Activated T-helper 2 cell treated with anti-CD3 and anti-CD28 coated beads, Interferon-gamma antibody, Interleukin-2, Interleukin-4, amounts not matched to agents 10 μg/mL and 5 μg/mL and 100 μg/mL, durations not matched to agents 14 hours and 24 hours and 36 hours (primary cell): ENCODE measurements at regions not wholly inside any gene's neighbourhood (a gene's known extent, or its start where the extent isn't known, plus 50 kb on each side); places are given as distances from the start of the nearest gene placed in this dataset.

Experiments used
- DNase-seq: peaks from one replicate; pipeline ENCODE4 v3.0.0; 2021; ENCODE audit warnings: low spot score
- H3K27ac Mint-ChIP-seq: one replicate; pipeline ENCODE4 v1.8.0; 2021; ENCODE audit warnings: mixed read lengths
- H3K27me3 Mint-ChIP-seq: one replicate; pipeline ENCODE4 v1.8.0; 2021; ENCODE audit warnings: low read depth, mixed read lengths
- H3K36me3 Mint-ChIP-seq: one replicate; pipeline ENCODE4 v1.8.0; 2021; ENCODE audit warnings: low read depth, mixed read lengths
- H3K4me1 Mint-ChIP-seq: one replicate; pipeline ENCODE4 v1.8.0; 2021; ENCODE audit warnings: low read depth, mixed read lengths
- H3K4me3 Mint-ChIP-seq: one replicate; pipeline ENCODE4 v1.8.0; 2021; ENCODE audit warnings: low read depth, mild to moderate bottlenecking, moderate library complexity, mixed read lengths
- H3K9me3 Mint-ChIP-seq: one replicate; pipeline ENCODE4 v1.8.0; 2021; ENCODE audit warnings: mixed read lengths
- intact Hi-C: fragments of 100-400 bp; cut with micrococcal nuclease; formaldehyde crosslinking; loops from one replicate; pipeline ENCODE4 v1.15.1; 2023

- H3K27me3 Mint-ChIP-seq, result no peaks in the 10 kb centered on the region
- H3K36me3 Mint-ChIP-seq, result peaks cover 11% of the 10 kb centered on the region
- H3K4me1 Mint-ChIP-seq, result peaks cover 38% of the 10 kb centered on the region
- intact Hi-C loops, result loop anchor here (2.0 kb wide), 2 partner anchors 30 to 44 kb away; a partner anchor contains a TSS
- H3K27ac Mint-ChIP-seq, result peak overlapping the region; percentile 96
- H3K9me3 Mint-ChIP-seq, result peaks cover 6% of the 10 kb centered on the region
- DNase-seq, result peak; percentile 51
- peak overlapping the region; percentile 81 for H3K4me3 Mint-ChIP-seq
These were observed 123.7 kb upstream of the BTN3A2 start for GRCh38 chr6:26241033-26241895.

GRCh38 chr6:26243132-26243531, 121.9 kb upstream of the BTN3A2 start:
- intact Hi-C loops, result no loop called here
- Mint-ChIP-seq H3K27me3 (no peaks in the 10 kb centered on the region), H3K4me1 (peaks cover 41% of the 10 kb centered on the region), H3K4me3 (no peak overlapping the region), H3K9me3 (peaks cover 6% of the 10 kb centered on the region), H3K27ac (no peak overlapping the region), H3K36me3 (peaks cover 11% of the 10 kb centered on the region)
- DNase-seq, result no peak

GRCh38 chr6:26243752-26244151, 121.2 kb upstream of the BTN3A2 start:
- no peaks in the 10 kb centered on the region for H3K27me3 Mint-ChIP-seq
- no peak for DNase-seq
- intact Hi-C loops, result no loop called here
- H3K4me3 Mint-ChIP-seq, result no peak overlapping the region
- peaks cover 42% of the 10 kb centered on the region for H3K4me1 Mint-ChIP-seq
- H3K9me3 Mint-ChIP-seq, result peaks cover 6% of the 10 kb centered on the region
- H3K27ac Mint-ChIP-seq, result no peak overlapping the region
- peaks cover 11% of the 10 kb centered on the region for H3K36me3 Mint-ChIP-seq

GRCh38 chr6:26246058-26246457, 118.9 kb upstream of the BTN3A2 start:
- Mint-ChIP-seq H3K27me3 (no peaks in the 10 kb centered on the region), H3K27ac (no peak overlapping the region), H3K4me1 (peaks cover 37% of the 10 kb centered on the region), H3K36me3 (peaks cover 5% of the 10 kb centered on the region), H3K9me3 (no peaks in the 10 kb centered on the region), H3K4me3 (no peak overlapping the region)
- intact Hi-C loops, result no loop called here
- no peak for DNase-seq

- Mint-ChIP-seq H3K36me3 (peaks cover 3% of the 10 kb centered on the region), H3K9me3 (no peaks in the 10 kb centered on the region), H3K27ac (no peak overlapping the region), H3K4me3 (no peak overlapping the region), H3K4me1 (peaks cover 38% of the 10 kb centered on the region), H3K27me3 (no peaks in the 10 kb centered on the region)
- DNase-seq, result no peak
- intact Hi-C loops, result no loop called here
These were observed 118.4 kb upstream of the BTN3A2 start for GRCh38 chr6:26246553-26246952.

- H3K36me3 Mint-ChIP-seq, result no peaks in the 10 kb centered on the region
- H3K27me3 Mint-ChIP-seq, result no peaks in the 10 kb centered on the region
- H3K4me3 Mint-ChIP-seq, result peak overlapping the region; percentile 92
- H3K4me1 Mint-ChIP-seq, result peaks cover 48% of the 10 kb centered on the region
- no peaks in the 10 kb centered on the region for H3K9me3 Mint-ChIP-seq
- H3K27ac Mint-ChIP-seq, result peak overlapping the region; percentile 98
- intact Hi-C loops, result no loop called here
- peak; percentile 60 for DNase-seq
These were observed 115.4 kb upstream of the BTN3A2 start for GRCh38 chr6:26249707-26249956.

GRCh38 chr6:26249957-26250697, 114.9 kb upstream of the BTN3A2 start:
- peaks cover 46% of the 10 kb centered on the region for H3K4me1 Mint-ChIP-seq
- intact Hi-C loops, result loop anchor here (1.0 to 2.0 kb wide), 3 partner anchors 10 to 34 kb away; a partner anchor contains a TSS

GRCh38 chr6:26250698-26251044, 114.3 kb upstream of the BTN3A2 start:
- Mint-ChIP-seq H3K36me3 (no peaks in the 10 kb centered on the region), H3K27ac (peak overlapping the region; percentile 98), H3K27me3 (no peaks in the 10 kb centered on the region), H3K4me1 (peaks cover 43% of the 10 kb centered on the region), H3K9me3 (no peaks in the 10 kb centered on the region), H3K4me3 (peak overlapping the region; percentile 92)
- DNase-seq, result no peak
- intact Hi-C loops, result loop anchor here (1.0 to 2.0 kb wide), 5 partner anchors 10 to 35 kb away; a partner anchor contains a TSS

More at GRCh38 chr6:26249957-26250697, 114.9 kb upstream of the BTN3A2 start:
- DNase-seq, result peak; percentile 74
- Mint-ChIP-seq H3K4me3 (peak overlapping the region; percentile 92), H3K36me3 (no peaks in the 10 kb centered on the region), H3K9me3 (no peaks in the 10 kb centered on the region), H3K27ac (peak overlapping the region; percentile 98), H3K27me3 (no peaks in the 10 kb centered on the region)

- DNase-seq, result peak; percentile 81
- peaks cover 39% of the 10 kb centered on the region for H3K4me1 Mint-ChIP-seq
- no peaks in the 10 kb centered on the region for H3K36me3 Mint-ChIP-seq
- intact Hi-C loops, result loop anchor here (1.0 to 2.0 kb wide), 3 partner anchors 17 to 34 kb away; a partner anchor contains a TSS
- H3K27me3 Mint-ChIP-seq, result no peaks in the 10 kb centered on the region
- peak overlapping the region; percentile 98 for H3K27ac Mint-ChIP-seq
- no peaks in the 10 kb centered on the region for H3K9me3 Mint-ChIP-seq
- peak overlapping the region; percentile 92 for H3K4me3 Mint-ChIP-seq
These were observed 113.5 kb upstream of the BTN3A2 start for GRCh38 chr6:26251354-26252076.

- no peaks in the 10 kb centered on the region for H3K9me3 Mint-ChIP-seq
- intact Hi-C loops, result no loop called here
- peak overlapping the region; percentile 92 for H3K4me3 Mint-ChIP-seq
- no peak for DNase-seq
- no peaks in the 10 kb centered on the region for H3K36me3 Mint-ChIP-seq
- H3K27me3 Mint-ChIP-seq, result no peaks in the 10 kb centered on the region
- H3K4me1 Mint-ChIP-seq, result peaks cover 41% of the 10 kb centered on the region
- peak overlapping the region; percentile 98 for H3K27ac Mint-ChIP-seq
These were observed 112.9 kb upstream of the BTN3A2 start for GRCh38 chr6:26252077-26252472.

GRCh38 chr6:26254724-26255123, 110.3 kb upstream of the BTN3A2 start:
- no peak overlapping the region for H3K27ac Mint-ChIP-seq
- peak overlapping the region; percentile 22 for H3K4me3 Mint-ChIP-seq
- DNase-seq, result no peak
- intact Hi-C loops, result no loop called here
- no peaks in the 10 kb centered on the region for H3K27me3 Mint-ChIP-seq
- no peaks in the 10 kb centered on the region for H3K36me3 Mint-ChIP-seq
- no peaks in the 10 kb centered on the region for H3K9me3 Mint-ChIP-seq
- peaks cover 33% of the 10 kb centered on the region for H3K4me1 Mint-ChIP-seq

GRCh38 chr6:26257272-26257671, 107.7 kb upstream of the BTN3A2 start:
- peaks cover 21% of the 10 kb centered on the region for H3K4me1 Mint-ChIP-seq
- H3K27ac Mint-ChIP-seq, result no peak overlapping the region
- H3K36me3 Mint-ChIP-seq, result no peaks in the 10 kb centered on the region
- H3K27me3 Mint-ChIP-seq, result no peaks in the 10 kb centered on the region
- DNase-seq, result no peak
- H3K4me3 Mint-ChIP-seq, result no peak overlapping the region
- intact Hi-C loops, result no loop called here
- no peaks in the 10 kb centered on the region for H3K9me3 Mint-ChIP-seq
